Panc1 (cell line): ENCODE measurements at regions not wholly inside any gene's neighbourhood (a gene's known extent, or its start where the extent isn't known, plus 50 kb on each side); places are given as distances from the start of the nearest gene placed in this dataset.

Source experiments
- CTCF ChIP-seq: fragments of 450-650 bp; IDR thresholded peaks from 2 replicates; pipeline ENCODE4 v1.5.1; 2017; ENCODE audit warnings: mild to moderate bottlenecking
- POLR2AphosphoS5 ChIP-seq: IDR thresholded peaks from 2 replicates; pipeline ENCODE4 v1.6.1; 2012; ENCODE audit warnings: mild to moderate bottlenecking, low read depth, low read length, moderate library complexity
- REST ChIP-seq, 2 experiments: IDR thresholded peaks; 2 replicates each; pipeline ENCODE4 v1.6.1; 2011 to 2012; ENCODE audit warnings: low read depth in 2 of 2, control low read depth in 1 of 2, low read length in 1 of 2, mild to moderate bottlenecking in 1 of 2, moderate library complexity in 1 of 2; ENCODE audit not compliant: insufficient read depth in 1 of 2
- SIN3A ChIP-seq: IDR thresholded peaks from 2 replicates; pipeline ENCODE4 v1.6.1; 2012; ENCODE audit warnings: low read depth, mild to moderate bottlenecking, low read length, moderate library complexity, borderline replicate concordance; ENCODE audit not compliant: insufficient read depth
- TCF7L2 ChIP-seq: IDR thresholded peaks from 2 replicates; pipeline ENCODE4 v1.6.1; 2011; ENCODE audit warnings: mild to moderate bottlenecking, low read depth, low read length, inconsistent platforms

GRCh38 chr6:23568292-23568691 is 557.7 kb upstream of the NRSN1 start:
- TF ChIP-seq CTCF: no peak
- no peak for TF ChIP-seq REST (IDR thresholded peaks at IDR 0.05; ENCODE audit: insufficient read depth in 1 of 2, low read depth in 2 of 2, low read length in 1 of 2)
- no peak for TF ChIP-seq SIN3A
- TF ChIP-seq POLR2AphosphoS5: no peak
- no peak for TF ChIP-seq TCF7L2
